ENCODE measurements at regions not wholly inside any gene's neighbourhood (a gene's known extent, or its start where the extent isn't known, plus 50 kb on each side); places are given as distances from the start of the nearest gene placed in this dataset.

- no peak overlapping the region for H3K4me3 ChIP-seq
- H3K4me1 ChIP-seq, result peaks cover 14% of the 10 kb centered on the region
- no peaks in the 10 kb centered on the region for H3K9me3 ChIP-seq
- H3K27ac ChIP-seq, result no peak overlapping the region
- no peak for DNase-seq (ENCODE audit: low spot score in 2 of 2)
- H3K36me3 ChIP-seq, result no peaks in the 10 kb centered on the region
- 31% methylated on average over 2 of the region's 2 CpGs for WGBS
- H3K27me3 ChIP-seq, result no peaks in the 10 kb centered on the region
- TF ChIP-seq EP300 (IDR thresholded peaks at IDR 0.05) (no peak), POLR2AphosphoS5 (IDR thresholded peaks at IDR 0.05) (no peak), POLR2A (IDR thresholded peaks at IDR 0.05) (no peak), CTCF (IDR thresholded peaks at IDR 0.05) (no peak)
These were observed 372.6 kb downstream of the QKI start for GRCh38 chr6:163786995-163787671.

DNA sequence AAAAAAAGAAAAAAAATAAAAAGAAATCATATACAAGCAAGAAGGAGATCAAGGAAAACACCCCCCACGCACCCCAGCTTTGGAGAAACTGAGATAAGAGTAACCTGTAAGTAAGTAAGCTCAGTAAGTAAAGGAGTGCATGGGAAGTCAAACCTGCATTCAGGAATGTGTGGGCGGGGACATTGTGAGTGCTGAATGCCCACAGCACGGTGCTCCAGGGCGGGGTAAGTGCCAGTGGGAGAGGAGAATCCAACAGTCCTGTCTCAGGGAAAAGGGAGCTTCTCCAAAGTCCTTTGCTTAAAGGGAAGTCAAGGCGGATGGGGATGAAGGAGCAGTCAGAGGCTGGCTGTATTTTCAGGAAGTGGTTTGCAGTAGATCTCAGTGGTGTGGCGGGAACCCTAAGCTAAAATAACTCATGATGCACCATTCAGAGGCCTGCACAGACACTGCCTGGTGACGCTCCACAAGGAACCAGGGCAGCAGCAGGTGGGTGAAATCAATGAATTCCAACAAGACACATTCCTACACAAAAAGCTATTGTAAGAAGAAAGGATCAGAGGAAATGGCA, 368.0 kb downstream of the QKI start:
- 65% methylated on average over 7 of the region's 7 CpGs for WGBS
- peaks cover 25% of the 10 kb centered on the region for H3K4me1 ChIP-seq

GRCh38 chr6:163780994-163781393, 366.5 kb downstream of the QKI start:
- Histone ChIP-seq H3K27me3 (no peaks in the 10 kb centered on the region), H3K4me1 (peaks cover 25% of the 10 kb centered on the region), H3K27ac (no peak overlapping the region), H3K36me3 (no peaks in the 10 kb centered on the region), H3K4me3 (no peak overlapping the region), H3K9me3 (no peaks in the 10 kb centered on the region)
- WGBS, result 31% methylated on average over 4 of the region's 5 CpGs
- TF ChIP-seq POLR2A (IDR thresholded peaks at IDR 0.05), result no peak
- TF ChIP-seq POLR2AphosphoS5 (IDR thresholded peaks at IDR 0.05), result no peak
- no peak for TF ChIP-seq EP300 (IDR thresholded peaks at IDR 0.05)
- DNase-seq (ENCODE audit: low spot score in 2 of 2), result no peak

More for the DNA sequence above, 368.0 kb downstream of the QKI start:
- Histone ChIP-seq H3K27me3 (no peaks in the 10 kb centered on the region), H3K9me3 (no peaks in the 10 kb centered on the region), H3K27ac (no peak overlapping the region), H3K36me3 (no peaks in the 10 kb centered on the region), H3K4me3 (no peak overlapping the region)
- DNase-seq (ENCODE audit: low spot score in 2 of 2), result no peak
- TF ChIP-seq EP300 (IDR thresholded peaks at IDR 0.05), result no peak
- no peak for TF ChIP-seq CTCF (IDR thresholded peaks at IDR 0.05)
- TF ChIP-seq POLR2A (IDR thresholded peaks at IDR 0.05), result no peak
- no peak for TF ChIP-seq POLR2AphosphoS5 (IDR thresholded peaks at IDR 0.05)

DNA sequence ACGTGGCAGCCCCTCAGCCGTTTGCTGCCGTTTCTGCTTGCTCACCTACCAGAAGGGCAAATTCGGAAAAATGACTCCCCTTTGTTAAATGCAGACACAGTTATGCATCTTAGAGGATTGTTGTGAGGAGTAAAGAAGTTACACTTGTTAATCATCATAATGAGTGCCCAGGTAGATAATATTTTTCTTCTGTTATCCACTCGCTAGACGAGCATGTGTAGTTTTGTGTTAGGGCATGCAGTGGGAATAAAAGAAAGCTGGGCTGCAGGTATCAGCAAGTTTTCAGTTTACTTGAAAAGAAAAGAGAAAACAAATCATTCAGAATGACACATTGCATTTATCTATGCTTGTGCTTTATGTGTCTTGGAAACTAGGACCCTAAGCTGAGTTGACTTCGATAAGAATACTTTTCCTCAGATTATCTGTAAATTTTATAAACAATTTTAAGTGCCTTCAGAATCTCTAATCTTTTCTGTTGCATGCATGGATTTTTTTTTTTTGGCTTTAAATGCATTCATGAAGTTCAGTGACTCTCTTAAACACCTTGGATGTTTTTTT, 365.3 kb downstream of the QKI start:
- peaks cover 25% of the 10 kb centered on the region for H3K4me1 ChIP-seq
- H3K36me3 ChIP-seq, result no peaks in the 10 kb centered on the region
- WGBS, result 58% methylated on average over 7 of the region's 7 CpGs
- no peaks in the 10 kb centered on the region for H3K9me3 ChIP-seq
- TF ChIP-seq EP300 (IDR thresholded peaks at IDR 0.05), result no peak
- no peak overlapping the region for H3K4me3 ChIP-seq
- DNase-seq (ENCODE audit: low spot score in 2 of 2), result no peak
- H3K27ac ChIP-seq, result no peak overlapping the region
- H3K27me3 ChIP-seq, result no peaks in the 10 kb centered on the region

DNA sequence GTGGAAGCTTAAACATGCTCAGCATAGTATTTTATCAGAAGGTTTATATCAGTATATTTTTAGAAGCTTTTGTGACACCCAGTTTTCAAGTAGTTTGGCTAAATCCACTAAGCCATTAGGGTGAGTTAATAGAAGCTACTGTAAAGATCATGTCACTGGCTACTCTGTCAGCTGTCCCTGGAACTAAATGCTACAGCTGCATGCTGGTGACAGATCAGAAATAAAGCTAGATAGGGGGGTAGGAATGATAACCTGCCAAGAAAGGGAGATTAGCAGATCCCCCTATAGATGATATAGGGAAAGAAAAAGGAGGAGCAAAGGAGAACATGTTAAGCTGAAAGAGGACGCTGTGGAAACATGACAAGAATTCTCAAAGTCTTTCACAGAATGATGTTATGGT, 363.2 kb downstream of the QKI start:
- H3K27ac ChIP-seq, result no peak overlapping the region
- H3K4me3 ChIP-seq, result no peak overlapping the region
- H3K9me3 ChIP-seq, result no peaks in the 10 kb centered on the region
- TF ChIP-seq POLR2A (IDR thresholded peaks at IDR 0.05) (no peak), CTCF (IDR thresholded peaks at IDR 0.05) (no peak), EP300 (IDR thresholded peaks at IDR 0.05) (no peak)
- no peak for DNase-seq (ENCODE audit: low spot score in 2 of 2)
- no peaks in the 10 kb centered on the region for H3K36me3 ChIP-seq
- no peaks in the 10 kb centered on the region for H3K27me3 ChIP-seq
- 100% methylated on average over 1 of the region's 1 CpG for WGBS
- H3K4me1 ChIP-seq, result peaks cover 25% of the 10 kb centered on the region

- Histone ChIP-seq H3K4me3 (no peak overlapping the region), H3K27me3 (no peaks in the 10 kb centered on the region), H3K27ac (no peak overlapping the region), H3K9me3 (no peaks in the 10 kb centered on the region), H3K36me3 (no peaks in the 10 kb centered on the region), H3K4me1 (peaks cover 19% of the 10 kb centered on the region)
- no peak for TF ChIP-seq CTCF (IDR thresholded peaks at IDR 0.05)
- TF ChIP-seq POLR2A (IDR thresholded peaks at IDR 0.05), result no peak
- TF ChIP-seq EP300 (IDR thresholded peaks at IDR 0.05), result no peak
- no peak for TF ChIP-seq POLR2AphosphoS5 (IDR thresholded peaks at IDR 0.05)
- 97% methylated on average over 10 of the region's 10 CpGs for WGBS
- DNase-seq (ENCODE audit: low spot score in 2 of 2), result no peak
These were observed 362.6 kb downstream of the QKI start for GRCh38 chr6:163776906-163777686.
